GM12891 (cell line): ENCODE measurements at regions not wholly inside any gene's neighbourhood (a gene's known extent, or its start where the extent isn't known, plus 50 kb on each side); places are given as distances from the start of the nearest gene placed in this dataset.

ENCODE experiments used
- POLR2A ChIP-seq: IDR thresholded peaks from 2 replicates; pipeline ENCODE4 v1.6.1; 2011; ENCODE audit warnings: low read depth, low read length, control low read depth
- POLR2AphosphoS5 ChIP-seq: IDR thresholded peaks from 2 replicates; pipeline ENCODE4 v1.6.1; 2011; ENCODE audit warnings: low read depth, low read length, control low read depth
- POU2F2 ChIP-seq: IDR thresholded peaks from 2 replicates; pipeline ENCODE4 v1.6.1; 2011; ENCODE audit warnings: low read depth, mild to moderate bottlenecking, control low read depth, low read length, moderate library complexity
- SPI1 ChIP-seq: IDR thresholded peaks from 2 replicates; pipeline ENCODE4 v1.6.1; 2011; ENCODE audit warnings: low read depth, low read length, control low read depth
- TAF1 ChIP-seq: IDR thresholded peaks from 2 replicates; pipeline ENCODE4 v1.6.1; 2011; ENCODE audit warnings: low read depth, low read length, control low read depth

- TF ChIP-seq TAF1 (no peak), POLR2A (no peak), POLR2AphosphoS5 (no peak), POU2F2 (no peak), SPI1 (no peak)
Measured at GRCh38 chr6:137349856-137350830, 131.0 kb upstream of the IFNGR1 start.
